GM21723 (cell line): ENCODE measurements at regions not wholly inside any gene's neighbourhood (a gene's known extent, or its start where the extent isn't known, plus 50 kb on each side); places are given as distances from the start of the nearest gene placed in this dataset.
A peak's percentile ranks its signal among the peaks of the same experiment; 100 is the strongest.
"Not testable (repeated sequence)": the region's sequence is repeated elsewhere in the genome, so short reads cannot be mapped to it uniquely, and the experiment has no call there.

ENCODE experiments used
- ATAC-seq: cut with Tn5 transposase; IDR thresholded peaks from one replicate; pipeline ENCODE4 v1.9.1; 2021; ENCODE audit warnings: mild to moderate bottlenecking, moderate library complexity; ENCODE audit not compliant: unreplicated experiment

DNA sequence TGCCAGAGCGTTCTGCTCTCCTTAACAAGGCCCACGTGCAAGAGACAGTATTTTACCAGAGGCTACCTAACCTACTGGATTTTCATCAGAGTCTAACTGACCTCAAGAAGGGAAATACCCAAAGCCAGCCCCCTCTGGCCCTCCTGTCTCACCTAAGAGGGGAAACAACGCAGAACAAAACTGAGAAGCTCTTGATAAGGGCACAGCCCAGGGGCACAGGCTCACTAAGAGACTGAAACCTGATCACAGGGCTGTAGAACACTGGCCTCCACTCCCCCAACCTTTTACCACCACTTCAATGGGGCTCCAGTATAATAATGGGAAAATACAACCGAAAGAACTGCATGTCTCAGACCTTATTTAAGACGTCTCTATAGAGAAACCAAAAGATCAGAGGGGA, 449.5 kb upstream of the CAMK1G start:
- ATAC-seq: no peak

- ATAC-seq: no peak
These were observed 439.6 kb upstream of the CAMK1G start for GRCh38 chr1:209143916-209144315.

DNA sequence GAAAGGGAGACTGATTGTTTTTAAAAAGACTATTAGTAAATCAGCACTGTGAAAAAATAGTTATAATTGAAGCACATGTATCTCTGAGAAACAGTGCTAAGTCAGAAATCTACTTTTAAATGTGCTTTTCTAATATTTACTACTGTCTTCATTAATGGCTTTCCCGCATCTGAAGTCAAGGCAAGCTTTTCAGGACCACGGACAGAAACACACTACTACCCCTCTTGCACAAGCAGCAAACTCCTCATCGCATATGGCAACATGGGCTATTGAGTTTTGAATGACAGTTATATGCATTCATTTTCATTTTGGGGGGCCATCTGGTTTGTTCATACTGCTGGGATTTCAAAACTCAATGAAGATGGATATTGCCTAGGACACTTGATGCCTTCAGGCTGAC, 433.4 kb upstream of the CAMK1G start:
- no peak for ATAC-seq

GRCh38 chr1:209153411-209153810, 430.1 kb upstream of the CAMK1G start:
- ATAC-seq: no peak

DNA sequence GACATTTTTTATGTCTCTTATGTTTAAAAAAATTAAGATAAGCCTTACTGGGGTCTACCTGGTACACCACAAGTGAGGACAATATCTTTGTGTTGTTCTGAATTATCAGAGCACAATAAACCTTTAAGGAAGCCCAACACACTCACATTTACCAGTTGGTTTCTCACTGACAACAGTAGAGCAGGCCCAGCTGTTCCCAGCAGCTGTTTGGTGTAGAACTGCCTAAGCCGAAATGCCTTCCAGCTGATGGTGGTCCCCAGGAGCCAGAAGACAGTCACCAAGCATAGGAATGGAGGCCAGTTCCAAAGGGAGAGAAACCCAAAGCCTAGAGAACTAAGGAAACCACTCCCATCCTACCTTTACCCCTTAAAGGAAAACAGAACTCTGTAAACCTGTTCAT, 428.6 kb upstream of the CAMK1G start:
- no peak for ATAC-seq

GRCh38 chr1:209155546-209155945, 428.0 kb upstream of the CAMK1G start:
- no peak for ATAC-seq

GRCh38 chr1:209156991-209157390, 426.5 kb upstream of the CAMK1G start:
- ATAC-seq: no peak

DNA sequence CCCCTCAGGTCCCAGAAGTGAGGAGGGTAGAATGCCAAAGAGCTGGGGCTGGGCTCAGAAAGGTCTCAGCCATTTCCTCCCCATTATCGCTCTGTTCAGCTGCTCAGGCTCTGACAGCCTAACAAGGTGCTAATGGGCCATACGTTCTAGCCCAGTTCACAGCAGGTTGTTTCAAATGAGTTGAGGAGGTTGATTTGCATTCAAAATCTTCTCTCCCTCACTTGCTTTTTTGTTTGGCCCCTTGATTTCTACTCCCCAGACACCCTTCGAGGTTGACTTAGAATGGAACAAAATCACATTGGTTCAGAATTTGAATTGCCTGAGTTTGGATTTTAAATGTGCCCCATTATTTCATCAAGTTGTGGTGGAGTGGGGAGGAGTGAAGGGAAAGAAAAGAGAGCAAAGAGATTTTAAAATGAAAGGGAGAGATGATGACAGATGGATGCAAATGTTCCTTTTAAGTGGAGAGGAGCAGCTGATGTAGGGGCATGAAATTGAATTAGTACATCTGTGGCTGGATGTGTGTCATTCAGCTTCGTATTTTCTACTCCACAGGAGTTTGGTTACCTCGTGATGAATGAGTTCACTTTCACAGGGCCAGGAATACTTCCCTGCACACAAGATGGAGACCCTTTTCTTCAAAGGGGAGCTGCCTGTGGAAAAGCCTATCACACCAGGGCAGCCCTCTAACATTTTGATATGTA, 425.8 kb upstream of the CAMK1G start:
- no peak for ATAC-seq

DNA sequence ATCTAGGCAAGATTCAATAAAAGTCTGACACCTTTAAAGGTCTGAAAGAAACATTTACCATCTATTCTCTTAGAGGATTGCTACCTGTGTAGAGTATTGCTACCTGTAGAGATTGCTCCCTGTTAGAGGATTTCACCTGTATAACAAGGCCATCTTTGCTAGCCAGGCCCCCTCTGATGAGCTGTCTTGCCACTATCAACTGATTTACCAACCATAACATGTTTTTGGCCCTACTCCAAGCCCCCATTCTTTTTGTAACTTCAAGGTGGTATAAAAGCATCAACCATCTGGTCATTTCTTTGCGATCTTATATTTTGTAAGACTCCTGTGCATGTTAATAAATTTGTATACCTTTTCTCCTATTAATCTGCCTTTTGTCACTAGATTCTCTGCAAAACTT, 424.7 kb upstream of the CAMK1G start:
- no peak for ATAC-seq

DNA sequence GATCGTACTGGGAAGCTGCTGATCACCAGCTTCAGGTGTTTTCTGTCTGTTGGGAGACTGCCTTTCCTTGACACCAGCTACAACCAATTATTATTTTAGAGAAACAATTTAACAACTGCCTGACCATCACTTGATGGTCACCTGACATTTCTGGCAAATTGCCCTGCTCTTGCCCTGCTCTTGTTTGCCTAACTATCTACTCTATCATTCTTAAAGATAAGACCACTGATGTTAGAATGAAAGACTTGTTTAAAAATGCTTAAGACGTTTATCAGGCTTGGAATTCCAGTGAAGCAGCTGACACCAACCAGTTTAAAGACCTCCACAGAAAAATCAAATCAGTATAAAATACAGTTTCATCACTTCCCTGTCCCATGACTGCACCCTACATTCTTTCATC, 423.3 kb upstream of the CAMK1G start:
- no peak for ATAC-seq

DNA sequence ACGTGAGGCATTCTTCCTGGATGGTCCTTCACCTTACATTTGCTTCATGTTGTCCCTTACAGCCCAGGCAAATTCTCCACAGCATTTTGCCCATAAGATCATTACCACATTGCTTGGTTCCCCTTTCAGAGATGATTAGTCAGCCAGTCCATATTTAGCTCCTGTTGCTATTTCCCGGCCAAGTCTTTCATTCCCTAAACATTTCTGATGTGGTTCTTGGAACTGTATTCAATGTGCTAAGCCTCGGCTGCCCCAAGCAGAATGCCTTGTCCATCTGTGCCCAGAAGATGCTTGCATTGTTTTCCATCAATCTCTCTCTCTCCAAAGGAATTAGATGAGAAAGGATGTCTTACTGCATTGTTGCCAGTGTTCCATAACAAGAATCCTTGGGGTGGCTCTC, 420.9 kb upstream of the CAMK1G start:
- ATAC-seq: no peak

DNA sequence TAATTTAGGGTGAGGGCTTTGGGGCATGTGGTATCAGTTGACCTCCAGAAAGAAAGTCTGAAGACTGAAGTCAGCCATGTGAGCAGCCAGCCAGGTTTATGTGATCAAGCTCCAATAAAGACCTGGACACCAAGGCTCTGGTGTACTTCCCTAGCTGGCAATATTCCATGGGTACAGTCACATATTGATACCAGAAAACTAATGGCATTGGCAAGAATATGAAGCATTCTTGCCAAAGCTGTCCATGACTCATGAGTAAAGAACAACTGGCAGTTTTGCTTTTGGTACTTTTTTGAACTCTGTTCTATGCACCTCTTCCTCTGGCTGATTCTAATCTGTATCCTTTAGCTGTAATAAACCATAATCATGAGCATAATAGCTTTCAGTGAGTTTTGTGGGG, 415.3 kb upstream of the CAMK1G start:
- ATAC-seq: no peak

GRCh38 chr1:209171151-209171550, 412.4 kb upstream of the CAMK1G start:
- ATAC-seq: no peak

DNA sequence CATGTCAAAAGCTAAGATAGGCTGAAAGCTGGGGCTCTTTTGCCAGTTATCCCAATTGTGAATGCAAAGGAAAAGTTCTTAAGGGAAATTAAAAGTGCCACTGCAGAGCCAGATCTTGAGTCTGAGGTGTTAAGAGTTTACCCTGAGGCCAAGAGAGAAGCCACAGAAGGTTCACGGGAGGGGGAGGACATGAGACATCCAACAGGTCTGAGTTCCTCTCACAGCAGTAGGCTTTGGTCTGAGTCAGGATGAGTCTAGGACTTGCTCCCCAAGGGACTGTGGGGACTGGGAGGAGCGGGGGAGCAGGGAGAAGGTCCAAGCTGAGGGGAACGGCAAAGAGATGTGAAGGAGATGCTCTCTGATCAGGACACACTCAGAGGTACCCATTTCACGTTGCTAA, 411.2 kb upstream of the CAMK1G start:
- ATAC-seq: no peak

- ATAC-seq: not testable (repeated sequence)
These were observed 410.5 kb upstream of the CAMK1G start for GRCh38 chr1:209172792-209173542.

DNA sequence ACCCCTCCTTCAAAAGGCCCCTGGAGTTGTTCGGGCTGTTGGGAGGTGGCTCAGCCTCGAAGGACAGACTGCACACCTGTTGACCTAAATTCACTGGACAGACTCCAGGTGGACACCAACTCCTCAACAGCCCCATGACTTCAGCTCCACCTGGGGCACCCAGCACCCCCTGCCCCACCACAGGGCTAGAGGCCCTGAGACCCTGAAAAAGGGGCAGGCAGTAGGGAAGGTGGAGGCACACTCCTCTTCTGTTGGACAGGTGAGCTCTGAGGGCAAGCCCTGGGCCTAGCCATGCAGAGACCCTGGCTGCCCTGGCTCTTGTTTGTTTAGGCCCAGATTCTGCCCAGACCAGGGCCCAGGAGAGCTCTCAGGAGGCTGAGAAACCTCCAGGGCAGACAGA, 409.7 kb upstream of the CAMK1G start:
- not testable (repeated sequence) for ATAC-seq

- ATAC-seq: no peak
These were observed 406.6 kb upstream of the CAMK1G start for GRCh38 chr1:209176866-209177430.

- ATAC-seq: no peak
These were observed 400.3 kb upstream of the CAMK1G start for GRCh38 chr1:209183195-209183594.

DNA sequence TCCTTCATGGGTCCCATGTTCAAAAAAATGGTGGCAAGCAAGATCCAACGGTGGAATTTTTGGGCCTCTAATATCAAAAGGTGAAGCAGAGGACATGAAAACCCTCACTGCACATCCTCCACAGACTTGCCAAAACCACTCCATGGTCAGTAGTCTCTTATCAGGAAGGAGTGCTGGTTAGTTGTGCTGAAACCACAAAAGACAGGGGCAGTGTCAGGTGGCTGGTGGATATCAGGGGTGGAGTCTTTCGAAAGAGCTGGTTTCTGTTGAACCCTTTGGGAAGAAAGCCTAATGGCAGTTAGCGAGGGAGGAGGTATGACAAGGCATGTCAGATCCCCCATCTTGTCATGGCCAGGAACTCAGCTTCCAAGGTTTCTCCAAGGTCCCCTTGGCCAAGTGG, 395.9 kb upstream of the CAMK1G start:
- no peak for ATAC-seq

DNA sequence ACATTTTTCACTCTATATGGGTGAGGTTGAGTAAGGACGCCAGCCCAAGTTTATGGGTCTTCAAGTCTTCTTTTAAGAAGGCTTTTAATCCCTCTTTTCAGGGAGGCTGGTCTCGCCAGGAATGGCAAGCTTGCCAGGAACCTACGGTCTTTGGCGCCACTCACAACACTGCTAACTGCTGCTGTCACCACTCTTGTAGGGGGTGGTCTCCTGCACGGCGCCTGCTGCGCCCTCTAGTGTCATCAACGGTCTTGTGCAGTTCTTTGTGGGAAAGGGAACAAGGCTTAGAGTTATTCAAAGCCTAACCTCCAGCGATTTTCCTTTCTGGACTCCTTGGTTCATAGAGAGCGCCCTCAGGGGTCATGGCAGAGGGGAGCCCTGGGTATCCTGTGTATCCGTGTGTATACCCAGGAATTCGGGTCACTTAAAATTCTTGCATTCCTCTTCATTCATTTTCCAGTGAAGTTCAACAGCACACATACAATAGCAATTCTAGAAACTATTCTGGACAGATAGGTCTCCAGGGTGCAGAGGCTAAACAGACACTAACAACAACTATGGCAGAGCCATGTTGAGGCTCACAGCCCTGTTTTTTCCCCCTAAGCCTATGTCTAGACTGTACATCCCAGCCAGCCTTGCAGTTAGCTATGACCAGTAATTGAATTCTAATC, 392.8 kb upstream of the CAMK1G start:
- ATAC-seq: peak; percentile 98

DNA sequence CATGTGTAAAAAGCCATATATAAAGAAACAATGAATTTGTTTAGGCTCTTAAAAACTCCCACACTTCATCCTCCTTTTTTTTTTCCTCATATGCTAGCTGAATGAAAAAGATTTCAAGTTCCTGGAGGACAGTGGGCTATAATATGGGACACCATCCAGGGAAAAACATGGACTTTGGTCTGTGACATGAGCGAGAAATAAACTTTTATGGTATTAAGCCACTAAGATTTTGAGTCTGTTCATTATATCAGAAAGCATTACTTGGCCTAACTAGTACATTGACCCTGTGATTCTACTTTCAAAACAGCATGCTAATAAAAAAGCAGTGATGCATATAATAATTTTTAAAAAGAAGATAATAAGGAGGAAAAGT, 392.3 kb upstream of the CAMK1G start:
- ATAC-seq: no peak

GRCh38 chr1:209196140-209196539, 387.4 kb upstream of the CAMK1G start:
- ATAC-seq: no peak
